NCI-H524 (cell line): ENCODE measurements at regions not wholly inside any gene's neighbourhood (a gene's known extent, or its start where the extent isn't known, plus 50 kb on each side); places are given as distances from the start of the nearest gene placed in this dataset.
A peak's percentile ranks its signal among the peaks of the same experiment; 100 is the strongest.

ENCODE experiments used
- DNase-seq, 2 experiments: peaks; one replicate each; lab custom pipeline; 2025; lab: John Stamatoyannopoulos, UW

DNA sequence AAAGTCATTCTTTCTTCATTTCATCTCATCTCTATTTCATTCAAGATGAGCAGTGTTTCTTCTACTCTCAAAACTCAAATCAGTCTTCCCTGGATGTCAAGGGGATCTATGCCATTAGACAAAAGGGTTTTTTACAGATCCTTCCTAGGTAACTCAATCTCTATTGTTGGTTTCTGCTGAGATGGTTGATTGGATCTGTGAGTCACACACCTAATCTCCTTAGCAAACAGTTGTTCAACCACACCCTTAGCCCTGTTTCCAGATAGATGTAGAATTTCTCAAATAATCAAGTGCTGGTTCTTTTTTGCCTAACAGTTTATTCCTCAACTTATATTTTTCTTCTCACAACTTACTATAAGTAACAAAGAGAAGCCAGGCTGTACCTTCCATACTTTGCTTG lies 200.5 kb downstream of the KDR start:
- DNase-seq, result peak in 1 of 2 experiments; percentile 2

DNA sequence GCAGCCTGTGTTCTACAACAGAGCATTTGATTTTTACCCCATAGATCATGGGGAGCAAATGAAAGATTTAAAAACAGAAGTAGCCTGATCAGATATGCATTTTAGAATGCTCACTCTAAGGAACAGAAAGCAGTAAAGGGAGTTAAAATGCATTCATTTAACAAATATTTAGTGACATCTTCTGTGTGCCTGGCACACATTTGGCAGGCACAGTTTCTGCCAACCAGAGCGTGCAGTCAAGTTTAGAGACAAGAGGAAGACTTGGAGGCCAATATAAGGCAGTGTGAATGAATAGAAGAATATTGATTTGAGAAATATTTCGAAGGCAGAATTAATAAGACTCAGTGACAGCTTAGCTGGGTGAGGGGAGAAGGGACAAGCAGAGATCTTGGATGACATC lies 210.1 kb downstream of the KDR start:
- DNase-seq, result no peak

- DNase-seq, result no peak
These were observed 210.6 kb downstream of the KDR start for GRCh38 chr4:54914781-54915180.

DNA sequence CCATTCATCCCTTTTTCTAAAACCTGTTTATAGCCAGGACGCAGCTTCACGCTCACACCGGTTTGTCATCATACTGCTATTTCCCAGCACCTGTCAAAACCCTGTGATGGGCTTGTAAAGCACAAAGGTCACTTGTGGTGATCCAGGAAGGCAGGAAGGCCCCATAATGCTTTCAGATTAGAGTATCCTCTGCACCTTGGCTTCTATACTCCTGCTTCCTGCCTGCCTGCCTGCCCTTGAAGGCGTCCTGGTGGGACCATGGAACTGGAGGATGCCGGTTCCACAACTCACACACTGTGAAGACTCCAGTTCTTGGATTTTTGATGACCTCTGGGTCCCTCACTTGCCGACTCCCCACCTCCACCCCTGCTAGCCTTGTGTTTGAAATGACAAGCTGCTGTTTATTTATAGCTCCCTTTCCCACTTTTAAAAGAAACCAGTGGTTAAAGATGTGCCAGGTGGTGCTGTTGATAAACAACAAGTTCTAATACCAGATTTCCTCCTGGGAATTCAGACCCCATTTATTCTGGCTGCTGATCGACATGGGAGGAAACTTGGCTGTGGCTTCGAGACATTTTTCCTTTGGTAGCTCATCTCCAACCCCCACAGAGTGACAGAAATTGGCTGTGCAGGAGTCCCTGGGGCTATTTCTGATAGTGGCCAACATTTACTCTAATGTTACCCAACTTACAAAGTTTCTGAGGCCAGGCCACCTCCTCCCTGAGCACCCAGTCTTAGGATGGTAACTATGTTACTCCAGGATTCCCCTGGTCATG lies 211.5 kb downstream of the KDR start:
- no peak for DNase-seq

GRCh38 chr4:54912155-54912554 lies 213.2 kb downstream of the KDR start:
- DNase-seq, result no peak

DNA sequence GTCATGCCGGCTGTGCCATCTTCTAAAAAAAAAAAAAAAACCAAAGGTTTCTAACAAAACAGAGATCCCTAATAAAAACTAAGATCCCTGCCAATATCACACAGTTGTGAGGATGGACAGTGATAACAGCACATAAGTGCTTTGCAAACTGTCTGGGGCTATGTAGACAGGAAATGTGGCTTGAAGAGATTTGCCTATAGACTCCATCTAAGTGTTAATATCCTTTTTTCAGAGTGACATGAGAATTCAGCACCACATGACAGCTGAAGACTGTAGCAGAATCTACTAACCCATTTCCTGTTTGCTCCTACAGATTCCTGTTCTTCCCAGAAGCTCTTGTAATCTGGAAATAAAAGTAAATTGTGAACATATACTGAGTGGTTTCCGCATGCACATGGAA lies 215.4 kb downstream of the KDR start:
- no peak for DNase-seq

- DNase-seq, result no peak
These were observed 216.6 kb downstream of the KDR start for GRCh38 chr4:54908763-54909162.

GRCh38 chr4:54904953-54905352 lies 220.4 kb downstream of the KDR start:
- DNase-seq, result no peak

- no peak for DNase-seq
These were observed 222.4 kb downstream of the KDR start for GRCh38 chr4:54902976-54903375.

GRCh38 chr4:54902271-54902670 lies 223.1 kb downstream of the KDR start:
- DNase-seq, result no peak

GRCh38 chr4:54901202-54901601 lies 224.2 kb downstream of the KDR start:
- DNase-seq, result no peak

- DNase-seq, result no peak
These were observed 226.6 kb downstream of the KDR start for GRCh38 chr4:54898656-54899340.

DNA sequence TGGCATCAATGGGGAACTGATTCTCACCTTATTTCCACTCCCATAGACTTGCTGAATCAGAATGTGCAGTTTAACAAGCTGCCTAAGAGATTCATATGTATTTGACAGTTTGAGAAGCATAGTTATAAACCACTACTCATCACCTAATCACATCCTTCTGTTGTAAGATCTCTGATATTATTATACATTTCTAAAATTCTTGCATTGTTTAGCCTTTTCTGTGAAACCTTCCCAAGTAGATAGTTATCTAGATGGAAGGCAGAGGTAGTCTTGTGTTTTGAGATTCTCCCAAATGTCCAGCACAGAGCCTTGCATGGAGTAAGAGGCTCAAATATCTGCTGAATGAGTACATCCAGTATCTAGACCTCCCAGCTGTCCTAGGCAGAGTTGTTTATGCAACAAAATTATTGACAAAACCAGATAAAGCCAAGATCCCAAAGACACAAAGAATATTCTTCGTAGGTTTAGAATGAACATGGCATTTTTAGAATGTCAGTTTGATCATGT lies 227.3 kb downstream of the KDR start:
- DNase-seq, result no peak

GRCh38 chr4:54897590-54897989 lies 227.8 kb downstream of the KDR start:
- DNase-seq, result no peak

GRCh38 chr4:54882616-54883015 lies 224.9 kb downstream of the KIT start:
- DNase-seq, result no peak

- no peak for DNase-seq
These were observed 221.8 kb downstream of the KIT start for GRCh38 chr4:54879576-54879975.

GRCh38 chr4:54877006-54877405 lies 219.2 kb downstream of the KIT start:
- DNase-seq, result no peak

DNA sequence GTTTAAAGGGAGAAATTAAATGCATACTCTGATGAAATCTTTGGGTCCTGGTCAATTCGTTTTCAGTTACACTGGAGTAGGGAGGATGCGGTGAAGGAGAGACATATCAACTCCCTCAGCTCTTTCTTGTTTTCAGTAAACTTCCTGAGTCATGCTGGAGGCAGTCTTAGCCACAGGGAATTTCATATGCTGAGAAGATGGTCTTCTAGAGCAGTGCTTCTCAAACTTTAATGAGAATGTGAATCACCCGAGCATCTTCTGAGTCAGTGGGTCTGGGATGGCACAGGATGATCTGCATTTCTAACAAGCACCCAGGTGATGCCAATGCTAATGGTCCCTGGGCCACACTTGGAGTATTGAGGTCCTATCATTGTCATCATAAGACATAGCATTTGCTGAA lies 214.5 kb downstream of the KIT start:
- DNase-seq, result no peak

DNA sequence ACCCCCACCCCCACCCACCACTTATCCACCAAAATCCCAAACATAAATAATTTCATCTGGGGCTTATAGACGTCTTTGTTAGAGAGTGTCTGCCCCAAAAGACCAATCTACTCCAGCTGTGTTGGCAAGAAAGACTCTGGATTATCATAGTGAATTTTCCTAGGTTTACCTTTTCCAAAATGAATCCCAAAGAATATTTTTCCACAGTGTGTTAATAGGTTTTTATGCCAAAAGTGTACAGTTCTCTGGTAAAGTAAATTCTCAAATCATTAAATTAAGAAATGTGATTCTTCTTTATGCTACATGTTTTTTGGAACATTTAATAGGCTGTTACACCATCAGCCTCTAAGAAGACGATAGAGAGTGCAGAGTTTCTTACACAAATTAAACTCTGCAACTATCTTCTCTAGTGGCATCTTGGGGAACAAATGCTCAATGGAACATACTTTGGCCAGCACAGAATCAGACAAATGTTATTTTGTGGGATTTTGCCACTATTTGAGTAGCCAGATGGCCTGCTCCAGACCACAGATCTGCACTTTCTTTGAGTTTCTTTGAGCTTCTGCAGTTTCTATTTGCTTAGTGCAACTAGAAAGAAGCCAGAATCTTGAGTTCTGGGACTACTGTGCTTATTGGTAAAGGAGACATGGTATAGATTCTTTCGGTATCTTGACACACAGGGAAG lies 206.0 kb downstream of the KIT start:
- no peak for DNase-seq

DNA sequence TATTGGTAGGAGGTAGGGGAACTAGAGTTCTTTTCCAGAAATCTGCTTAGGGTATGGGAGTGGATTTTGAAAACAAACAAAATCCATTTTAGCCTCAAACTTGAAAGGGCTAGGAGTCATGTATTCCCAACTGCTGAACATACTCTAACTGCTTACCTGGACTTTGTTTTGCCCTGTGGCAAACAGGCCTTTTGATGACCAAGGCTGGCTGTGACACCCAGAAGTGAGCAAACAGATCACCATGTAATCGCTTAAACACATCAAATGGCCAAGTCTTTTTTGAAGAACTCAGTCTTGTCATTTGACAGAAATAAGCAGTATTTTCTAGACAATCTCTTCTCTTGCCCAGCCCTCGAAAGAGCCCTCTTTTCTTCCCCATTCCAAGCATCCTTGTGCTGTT lies 203.4 kb downstream of the KIT start:
- no peak for DNase-seq

GRCh38 chr4:54855191-54855854 lies 197.6 kb downstream of the KIT start:
- no peak for DNase-seq

- DNase-seq, result no peak
These were observed 194.8 kb downstream of the KIT start for GRCh38 chr4:54852602-54853001.
